HCT116 (cell line): ENCODE measurements at regions not wholly inside any gene's neighbourhood (a gene's known extent, or its start where the extent isn't known, plus 50 kb on each side); places are given as distances from the start of the nearest gene placed in this dataset.

ENCODE experiments used
- ATAC-seq: fragments of 200-7000 bp; cut with Tn5 transposase; 2 replicates; pipeline ENCODE4 v1.9.1; 2020; ENCODE audit warnings: mild to moderate bottlenecking, moderate library complexity
- BruUV-seq: library from RNA; stranded (reverse); fragments of 400-500 nt; replicated peaks from 2 replicates; lab custom pipeline; 2021; lab: Mats Ljungman, UMichigan
- CTCF ChIA-PET: fragments of 300-600 bp; sonication (Branson Sonifier 250); formaldehyde crosslinking; loops from one replicate; lab custom pipeline; 2021; ENCODE audit warnings: antibody characterized with exemption; lab: Charles Lee
- POLR2A ChIA-PET: fragments of 300-600, 350-600 bp; sonication (Branson Sonifier 250); formaldehyde crosslinking; loops from one replicate; lab custom pipeline; 2021; ENCODE audit warnings: antibody characterized with exemption; lab: Charles Lee
- RAD21 ChIA-PET, 2 experiments: fragments of 300-600 bp; sonication (Branson Sonifier 250); formaldehyde crosslinking; loops; one replicate each; lab custom pipeline; 2023; ENCODE audit warnings: low total read pairs in 2 of 2; ENCODE audit not compliant: uncharacterized antibody in 2 of 2, unreplicated experiment in 2 of 2, low non-redundant PET in 1 of 2; lab: Charles Lee
- DNase-seq: peaks from one replicate; pipeline ENCODE4 v3.0.0-alpha.2; 2010; ENCODE audit warnings: low read depth, low spot score
- H2AFZ ChIP-seq: fragments of 200-600 bp; shearing (Covaris generic), sonication (generic); 2 replicates; pipeline ENCODE4 v1.6.1; 2017; ENCODE audit warnings: low read depth, mixed run types, mixed read lengths, antibody characterized with exemption, low read length; ENCODE audit not compliant: poor library complexity, severe bottlenecking
- H3K27ac ChIP-seq: 2 replicates; pipeline ENCODE4 v1.5.1; 2012; ENCODE audit warnings: low read depth, low read length
- H3K27me3 ChIP-seq: fragments of 200-600 bp; sonication (generic); 2 replicates; pipeline ENCODE4 v1.6.1; 2016; ENCODE audit warnings: mixed run types, low read length, mixed read lengths; ENCODE audit not compliant: insufficient read depth
- H3K36me3 ChIP-seq, 2 experiments: fragments of 200-500 bp in 1 of 2; fragments of 200-600 bp in 1 of 2; sonication (Bioruptor generic) in 1 of 2; sonication (generic) in 1 of 2; 2 replicates each; pipeline versions ENCODE4 v1.5.1 to v1.6.1; 2014 to 2016; ENCODE audit warnings: low read length in 2 of 2, inconsistent platforms in 1 of 2, mixed read lengths in 1 of 2, mixed run types in 1 of 2; ENCODE audit not compliant: insufficient read depth in 2 of 2, control insufficient read depth in 1 of 2
- H3K4me1 ChIP-seq, 2 experiments: fragments of 200-600 bp in 1 of 2; sonication (generic) in 1 of 2; 2 replicates each; pipeline versions ENCODE4 v1.5.1 to v1.6.1; 2012 to 2017; ENCODE audit warnings: low read length in 2 of 2, inconsistent platforms in 1 of 2, mild to moderate bottlenecking in 1 of 2, mixed read lengths in 1 of 2, mixed run types in 1 of 2, moderate library complexity in 1 of 2; ENCODE audit not compliant: insufficient read depth in 2 of 2, control insufficient read depth in 1 of 2
- H3K4me2 ChIP-seq: fragments of 200-600 bp; sonication (generic); 2 replicates; pipeline ENCODE4 v1.6.1; 2017; ENCODE audit warnings: mixed run types, low read length, mixed read lengths
- H3K4me3 ChIP-seq, 2 experiments: fragments of 200-600 bp in 1 of 2; sonication (generic) in 1 of 2; replicated peaks in 1 of 2; 2 replicates each; pipeline ENCODE4 v1.5.1; 2011 to 2016; ENCODE audit warnings: low read length in 2 of 2, control low read depth in 1 of 2, low read depth in 1 of 2, mild to moderate bottlenecking in 1 of 2, mixed read lengths in 1 of 2, mixed run types in 1 of 2
- H3K79me2 ChIP-seq: fragments of 200-600 bp; sonication (generic); 2 replicates; pipeline ENCODE4 v1.6.1; 2017; ENCODE audit warnings: mild to moderate bottlenecking, mixed run types, low read length, moderate library complexity, mixed read lengths; ENCODE audit not compliant: insufficient read depth
- H3K9ac ChIP-seq: fragments of 200-600 bp; sonication (generic); 2 replicates; pipeline ENCODE4 v1.6.1; 2016; ENCODE audit warnings: low read length, mixed read lengths
- H3K9me2 ChIP-seq: fragments of 200-600 bp; sonication (generic), shearing (Covaris generic); 2 replicates; pipeline ENCODE4 v1.6.1; 2017; ENCODE audit warnings: mixed run types, mild to moderate bottlenecking, moderate library complexity; ENCODE audit not compliant: insufficient read depth
- H3K9me3 ChIP-seq, 2 experiments: fragments of 200-500 bp in 1 of 2; fragments of 200-600 bp in 1 of 2; sonication (Bioruptor generic) in 1 of 2; sonication (generic) in 1 of 2; 2 replicates each; pipeline ENCODE4 v1.6.1; 2014 to 2017; ENCODE audit warnings: low read length in 2 of 2, mixed read lengths in 2 of 2, inconsistent platforms in 1 of 2, low read depth in 1 of 2, mild to moderate bottlenecking in 1 of 2, mixed run types in 1 of 2, moderate library complexity in 1 of 2; ENCODE audit not compliant: control insufficient read depth in 1 of 2, insufficient read depth in 1 of 2
- H4K20me1 ChIP-seq: fragments of 200-600 bp; sonication (generic), shearing (Covaris generic); 2 replicates; pipeline ENCODE4 v1.6.1; 2017; ENCODE audit warnings: mixed run types, mild to moderate bottlenecking, moderate library complexity; ENCODE audit not compliant: insufficient read depth
- CBX3 ChIP-seq: IDR thresholded peaks from 2 replicates; pipeline ENCODE4 v1.6.1; 2012; ENCODE audit warnings: low read depth
- CEBPB ChIP-seq: IDR thresholded peaks from 2 replicates; pipeline ENCODE4 v1.6.1; 2012; ENCODE audit warnings: low read depth
- EZH2 ChIP-seq: fragments of 200-600 bp; sonication (generic); IDR thresholded peaks from 2 replicates; pipeline ENCODE4 v1.6.1; 2017; ENCODE audit warnings: antibody characterized with exemption, mixed run types
- EZH2phosphoT487 ChIP-seq: fragments of 200-600 bp; IDR thresholded peaks from 2 replicates; pipeline ENCODE4 v1.6.1; 2018; ENCODE audit warnings: antibody characterized with exemption, borderline replicate concordance
- FOSL1 ChIP-seq: IDR thresholded peaks from 2 replicates; pipeline ENCODE4 v1.6.1; 2012; ENCODE audit warnings: low read depth
- JUND ChIP-seq: IDR thresholded peaks from 2 replicates; pipeline ENCODE4 v1.6.1; 2012
- RAD21 ChIP-seq: IDR thresholded peaks from 2 replicates; pipeline ENCODE4 v1.6.1; 2012; ENCODE audit warnings: low read depth, mild to moderate bottlenecking
- TCF7L2 ChIP-seq: IDR thresholded peaks from 2 replicates; pipeline ENCODE4 v1.7.0; 2011; ENCODE audit warnings: borderline replicate concordance, inconsistent platforms; ENCODE audit not compliant: insufficient read depth, insufficient read length; ENCODE audit errors: extremely low read depth
- YY1 ChIP-seq: IDR thresholded peaks from 2 replicates; pipeline ENCODE4 v1.6.1; 2011; ENCODE audit warnings: low read length, low read depth, moderate library complexity, mild to moderate bottlenecking; ENCODE audit not compliant: insufficient replicate concordance; ENCODE audit errors: extremely low read depth
- ZNF274 ChIP-seq: fragments of 200-500 bp; sonication (Bioruptor generic); IDR thresholded peaks from 2 replicates; pipeline ENCODE4 v1.6.1; 2014; ENCODE audit warnings: mild to moderate bottlenecking, low read depth, low read length, inconsistent platforms
- intact Hi-C: fragments of 100-400 bp; cut with micrococcal nuclease; formaldehyde crosslinking; loops from 2 replicates; pipeline ENCODE4 v1.10.0; 2022
- TF ChIP-seq, protein P1 (sequence below), 3 experiments: fragments of 200-600 bp in 1 of 3; sonication (generic) in 1 of 3; IDR thresholded peaks in 2 of 3; conservative IDR thresholded peaks in 1 of 3; 2 replicates each; pipeline ENCODE4 v1.5.1; 2012 to 2017; ENCODE audit warnings: low read depth in 2 of 3, low read length in 2 of 3, antibody characterized with exemption in 1 of 3, borderline replicate concordance in 1 of 3, control low read depth in 1 of 3, mild to moderate bottlenecking in 1 of 3, mixed read lengths in 1 of 3, mixed run types in 1 of 3, moderate library complexity in 1 of 3; ENCODE audit not compliant: insufficient read depth in 1 of 3
- TF ChIP-seq, protein P2 (sequence below): IDR thresholded peaks from 2 replicates; pipeline ENCODE4 v1.6.1; 2011; ENCODE audit warnings: mild to moderate bottlenecking, low read length, moderate library complexity; ENCODE audit not compliant: insufficient replicate concordance; ENCODE audit errors: extremely low read depth
- TF ChIP-seq, protein P3 (sequence below): IDR thresholded peaks from 2 replicates; pipeline ENCODE4 v1.6.1; 2012

DNA sequence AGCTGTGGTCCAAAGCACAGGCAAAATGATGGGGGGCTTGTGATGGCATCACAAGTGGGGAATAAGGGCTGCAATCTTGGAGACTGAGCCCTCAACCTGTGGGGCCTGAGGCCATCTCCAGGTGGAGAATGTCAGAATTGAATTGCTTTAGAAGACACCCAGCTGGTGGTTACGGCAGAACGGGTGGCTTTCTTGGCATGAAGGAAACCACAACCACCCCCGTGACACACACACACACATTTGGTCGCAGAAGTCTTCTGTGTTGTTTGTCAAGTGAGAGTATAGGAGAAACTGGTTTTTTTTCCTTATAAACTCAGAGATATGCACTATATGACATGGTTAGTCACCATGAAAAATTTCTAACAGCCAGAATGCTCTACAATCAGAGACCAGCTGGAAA, 139.5 kb upstream of the CDH4 start:
- TF ChIP-seq, protein P1, sequence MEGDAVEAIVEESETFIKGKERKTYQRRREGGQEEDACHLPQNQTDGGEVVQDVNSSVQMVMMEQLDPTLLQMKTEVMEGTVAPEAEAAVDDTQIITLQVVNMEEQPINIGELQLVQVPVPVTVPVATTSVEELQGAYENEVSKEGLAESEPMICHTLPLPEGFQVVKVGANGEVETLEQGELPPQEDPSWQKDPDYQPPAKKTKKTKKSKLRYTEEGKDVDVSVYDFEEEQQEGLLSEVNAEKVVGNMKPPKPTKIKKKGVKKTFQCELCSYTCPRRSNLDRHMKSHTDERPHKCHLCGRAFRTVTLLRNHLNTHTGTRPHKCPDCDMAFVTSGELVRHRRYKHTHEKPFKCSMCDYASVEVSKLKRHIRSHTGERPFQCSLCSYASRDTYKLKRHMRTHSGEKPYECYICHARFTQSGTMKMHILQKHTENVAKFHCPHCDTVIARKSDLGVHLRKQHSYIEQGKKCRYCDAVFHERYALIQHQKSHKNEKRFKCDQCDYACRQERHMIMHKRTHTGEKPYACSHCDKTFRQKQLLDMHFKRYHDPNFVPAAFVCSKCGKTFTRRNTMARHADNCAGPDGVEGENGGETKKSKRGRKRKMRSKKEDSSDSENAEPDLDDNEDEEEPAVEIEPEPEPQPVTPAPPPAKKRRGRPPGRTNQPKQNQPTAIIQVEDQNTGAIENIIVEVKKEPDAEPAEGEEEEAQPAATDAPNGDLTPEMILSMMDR (IDR thresholded peaks at IDR 0.05 in 2 of 3, conservative IDR thresholded peaks at IDR 0.05 in 1 of 3; ENCODE audit: borderline replicate concordance in 1 of 3, insufficient read depth in 1 of 3, low read depth in 2 of 3, low read length in 2 of 3) = no peak
- no peak for TF ChIP-seq FOSL1
- POLR2A ChIA-PET = no interaction called here
- DNase-seq (no peak), ATAC-seq (no peak)
- Histone ChIP-seq H3K9me3 (peaks cover 0 to 19% of the 10 kb centered on the region in 2 experiments; a peak in 2 of 4 replicates), H3K4me1 (no peaks in the 10 kb centered on the region), H3K27ac (no peak overlapping the region), H2AFZ (no peak overlapping the region), H3K9me2 (no peaks in the 10 kb centered on the region), H3K36me3 (no peaks in the 10 kb centered on the region), H3K4me3 (no peak overlapping the region), H3K4me2 (no peak overlapping the region), H3K79me2 (no peaks in the 10 kb centered on the region), H4K20me1 (no peaks in the 10 kb centered on the region), H3K9ac (no peak overlapping the region), H3K27me3 (no peaks in the 10 kb centered on the region)
- RAD21 ChIA-PET = no interaction called here
- intact Hi-C loops = no loop called here
- BruUV-seq = no TSS peak
- CTCF ChIA-PET = no interaction called here

DNA sequence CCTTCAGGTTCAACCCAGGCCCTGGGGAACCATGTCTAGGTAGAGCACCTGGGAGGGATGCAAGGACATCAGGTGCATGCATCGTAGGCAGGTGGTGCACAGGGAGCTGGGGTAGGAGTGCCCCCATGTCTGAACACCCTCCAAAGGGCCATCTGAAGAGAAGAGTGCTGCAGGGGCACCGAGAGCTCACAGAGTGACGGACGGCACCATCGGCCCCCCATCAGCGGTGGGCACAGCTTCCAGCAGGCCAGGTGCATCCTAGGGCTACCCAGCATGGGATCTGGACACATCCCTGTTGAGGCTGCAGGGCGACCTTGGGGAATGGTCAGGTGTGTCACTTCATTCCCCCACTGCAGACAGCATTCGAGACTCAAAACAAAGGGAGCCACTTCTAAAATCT, 138.3 kb upstream of the CDH4 start:
- Histone ChIP-seq H3K4me3 (no peak overlapping the region), H3K9ac (no peak overlapping the region), H3K36me3 (no peaks in the 10 kb centered on the region), H3K4me2 (no peak overlapping the region), H3K9me2 (no peaks in the 10 kb centered on the region), H4K20me1 (no peaks in the 10 kb centered on the region), H2AFZ (no peak overlapping the region), H3K9me3 (peaks cover 0 to 17% of the 10 kb centered on the region in 2 experiments; a peak in 2 of 4 replicates), H3K4me1 (no peaks in the 10 kb centered on the region), H3K27ac (no peak overlapping the region), H3K27me3 (no peaks in the 10 kb centered on the region), H3K79me2 (no peaks in the 10 kb centered on the region)
- ChIA-PET CTCF (no interaction called here), RAD21 (no interaction called here), POLR2A (no interaction called here)
- intact Hi-C loops = no loop called here
- DNase-seq (no peak), ATAC-seq (no peak)
- BruUV-seq = no TSS peak
- TF ChIP-seq ZNF274 (no peak), EZH2 (no peak), RAD21 (no peak), TCF7L2 (no peak), YY1 (no peak), EZH2phosphoT487 (no peak), CEBPB (no peak), JUND (no peak), CBX3 (no peak)
- TF ChIP-seq, protein P2, sequence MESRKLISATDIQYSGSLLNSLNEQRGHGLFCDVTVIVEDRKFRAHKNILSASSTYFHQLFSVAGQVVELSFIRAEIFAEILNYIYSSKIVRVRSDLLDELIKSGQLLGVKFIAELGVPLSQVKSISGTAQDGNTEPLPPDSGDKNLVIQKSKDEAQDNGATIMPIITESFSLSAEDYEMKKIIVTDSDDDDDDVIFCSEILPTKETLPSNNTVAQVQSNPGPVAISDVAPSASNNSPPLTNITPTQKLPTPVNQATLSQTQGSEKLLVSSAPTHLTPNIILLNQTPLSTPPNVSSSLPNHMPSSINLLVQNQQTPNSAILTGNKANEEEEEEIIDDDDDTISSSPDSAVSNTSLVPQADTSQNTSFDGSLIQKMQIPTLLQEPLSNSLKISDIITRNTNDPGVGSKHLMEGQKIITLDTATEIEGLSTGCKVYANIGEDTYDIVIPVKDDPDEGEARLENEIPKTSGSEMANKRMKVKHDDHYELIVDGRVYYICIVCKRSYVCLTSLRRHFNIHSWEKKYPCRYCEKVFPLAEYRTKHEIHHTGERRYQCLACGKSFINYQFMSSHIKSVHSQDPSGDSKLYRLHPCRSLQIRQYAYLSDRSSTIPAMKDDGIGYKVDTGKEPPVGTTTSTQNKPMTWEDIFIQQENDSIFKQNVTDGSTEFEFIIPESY = no peak
- TF ChIP-seq, protein P1 (IDR thresholded peaks at IDR 0.05 in 2 of 3, conservative IDR thresholded peaks at IDR 0.05 in 1 of 3; ENCODE audit: borderline replicate concordance in 1 of 3, insufficient read depth in 1 of 3, low read depth in 2 of 3, low read length in 2 of 3) = no peak
- TF ChIP-seq, protein P3, sequence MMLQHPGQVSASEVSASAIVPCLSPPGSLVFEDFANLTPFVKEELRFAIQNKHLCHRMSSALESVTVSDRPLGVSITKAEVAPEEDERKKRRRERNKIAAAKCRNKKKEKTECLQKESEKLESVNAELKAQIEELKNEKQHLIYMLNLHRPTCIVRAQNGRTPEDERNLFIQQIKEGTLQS = no peak
